Activated gamma-delta T cell (primary cell): ENCODE measurements at regions not wholly inside any gene's neighbourhood (a gene's known extent, or its start where the extent isn't known, plus 50 kb on each side); places are given as distances from the start of the nearest gene placed in this dataset.
"Not testable (repeated sequence)": the region's sequence is repeated elsewhere in the genome, so short reads cannot be mapped to it uniquely, and the experiment has no call there.

Source experiments
- DNase-seq: peaks from one replicate; lab custom pipeline; 2025; lab: John Stamatoyannopoulos, UW

DNA sequence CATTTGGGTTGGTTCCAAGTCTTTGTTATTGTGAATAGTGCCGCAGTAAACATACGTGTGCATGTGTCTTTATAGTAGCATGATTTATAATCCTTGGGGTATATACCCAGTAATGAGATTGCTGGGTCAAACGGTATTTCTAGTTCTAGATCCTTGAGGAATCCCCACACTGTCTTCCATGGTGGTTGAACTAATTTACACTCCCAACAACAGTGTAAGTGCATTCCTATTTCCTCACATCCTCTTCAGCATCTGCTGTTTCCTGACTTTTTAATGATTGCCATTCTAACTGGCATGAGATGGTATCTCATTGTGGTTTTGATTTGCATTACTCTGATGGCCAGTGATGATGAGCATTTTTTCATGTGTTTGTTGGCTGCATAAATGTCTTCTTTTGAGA is 580.3 kb upstream of the CLINT1 start:
- not testable (repeated sequence) for DNase-seq

DNA sequence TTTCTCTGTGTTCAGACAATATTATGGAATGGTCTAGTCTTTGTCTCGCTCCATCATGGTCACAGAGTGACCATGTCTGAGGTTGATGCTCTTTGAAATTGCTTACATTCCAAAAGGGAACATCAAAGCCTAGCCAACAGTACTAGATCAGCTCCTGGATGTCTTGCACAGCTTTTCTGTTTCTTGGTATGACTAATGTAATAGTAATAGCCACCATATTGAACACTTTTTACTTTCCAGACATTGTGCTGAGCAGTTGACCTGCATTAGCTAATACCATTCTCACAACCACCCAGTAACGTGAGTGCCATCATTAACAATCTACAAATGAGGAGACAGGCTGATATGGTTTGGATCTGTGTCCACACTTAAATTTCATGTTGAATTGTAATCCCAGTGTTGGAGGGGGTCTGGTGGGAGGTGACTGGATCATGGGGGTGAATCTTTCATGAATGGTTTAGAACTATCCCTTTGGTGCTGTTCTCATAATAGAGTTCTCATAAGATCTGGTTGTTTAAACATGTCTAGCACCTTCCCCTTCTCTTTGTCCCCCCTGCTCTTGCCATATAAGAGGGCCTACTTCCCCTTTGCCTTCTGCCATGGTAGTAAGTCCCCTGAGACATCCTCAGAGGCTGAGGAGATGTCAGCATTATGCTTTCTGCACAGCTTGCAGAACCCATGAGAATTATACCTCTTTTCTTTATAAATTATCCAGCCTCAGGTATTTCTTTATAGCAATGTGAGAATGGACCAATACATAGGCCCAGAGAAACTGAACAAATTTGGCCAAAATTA is 577.5 kb upstream of the CLINT1 start:
- no peak for DNase-seq

DNA sequence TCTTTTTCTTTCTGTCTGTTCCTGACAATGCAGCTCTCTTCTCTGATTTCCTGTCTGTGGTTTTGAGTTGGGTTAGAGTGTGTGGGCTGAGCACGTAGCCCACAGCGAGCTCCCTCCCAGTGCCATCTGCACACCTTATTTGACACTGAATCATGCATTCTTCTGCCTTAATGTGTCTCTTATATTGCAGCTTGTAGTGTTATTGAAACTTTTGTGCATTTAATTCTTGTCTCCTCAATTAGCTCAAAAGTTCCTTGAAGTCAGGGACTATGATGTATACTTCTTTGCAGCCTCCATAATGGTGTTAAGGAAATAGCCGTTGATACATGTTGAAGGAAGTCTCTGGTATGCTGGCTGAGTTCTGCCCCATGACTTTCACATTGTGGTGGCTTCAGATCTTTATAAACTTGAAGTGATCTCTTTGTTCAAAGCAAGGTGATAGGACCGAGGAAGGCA is 576.2 kb upstream of the CLINT1 start:
- no peak for DNase-seq

DNA sequence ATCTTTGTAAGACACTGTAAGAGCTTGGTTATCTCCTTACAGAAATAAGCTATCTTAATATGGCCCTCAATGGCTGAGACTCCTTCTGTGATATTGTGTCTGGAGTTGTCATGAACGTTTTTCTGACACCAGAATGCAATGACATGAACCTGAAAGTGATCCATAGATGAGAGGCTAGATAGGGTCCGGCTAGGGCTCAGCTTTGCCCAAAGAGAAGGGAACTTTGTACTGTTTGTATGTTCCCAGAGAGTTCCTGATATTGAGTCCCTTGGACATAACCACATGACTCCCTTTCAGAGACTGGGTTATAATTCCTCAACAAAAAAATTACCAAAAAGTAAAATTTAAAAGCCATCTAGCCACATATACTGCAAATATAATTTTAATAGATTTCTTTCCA is 575.8 kb upstream of the CLINT1 start:
- no peak for DNase-seq

DNA sequence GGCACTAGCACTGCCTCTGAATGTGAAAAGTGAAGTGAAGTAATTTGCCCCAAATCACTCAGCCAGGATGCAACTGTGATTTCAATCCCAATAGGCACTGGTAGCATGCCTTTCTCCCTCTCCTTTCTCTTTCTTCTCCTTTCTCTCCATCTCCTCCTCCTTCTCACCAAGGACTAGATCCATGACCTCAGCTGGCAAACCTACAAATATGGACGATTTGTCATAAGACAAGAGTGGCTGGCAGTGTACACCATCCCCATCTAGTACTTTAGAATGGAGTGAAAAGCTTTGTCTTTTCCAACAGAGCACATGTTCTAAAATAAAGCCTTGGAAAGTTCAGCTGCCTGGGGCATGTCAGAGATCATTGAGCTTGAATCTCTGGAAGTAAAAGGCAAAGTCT is 574.7 kb upstream of the CLINT1 start:
- DNase-seq: no peak

DNA sequence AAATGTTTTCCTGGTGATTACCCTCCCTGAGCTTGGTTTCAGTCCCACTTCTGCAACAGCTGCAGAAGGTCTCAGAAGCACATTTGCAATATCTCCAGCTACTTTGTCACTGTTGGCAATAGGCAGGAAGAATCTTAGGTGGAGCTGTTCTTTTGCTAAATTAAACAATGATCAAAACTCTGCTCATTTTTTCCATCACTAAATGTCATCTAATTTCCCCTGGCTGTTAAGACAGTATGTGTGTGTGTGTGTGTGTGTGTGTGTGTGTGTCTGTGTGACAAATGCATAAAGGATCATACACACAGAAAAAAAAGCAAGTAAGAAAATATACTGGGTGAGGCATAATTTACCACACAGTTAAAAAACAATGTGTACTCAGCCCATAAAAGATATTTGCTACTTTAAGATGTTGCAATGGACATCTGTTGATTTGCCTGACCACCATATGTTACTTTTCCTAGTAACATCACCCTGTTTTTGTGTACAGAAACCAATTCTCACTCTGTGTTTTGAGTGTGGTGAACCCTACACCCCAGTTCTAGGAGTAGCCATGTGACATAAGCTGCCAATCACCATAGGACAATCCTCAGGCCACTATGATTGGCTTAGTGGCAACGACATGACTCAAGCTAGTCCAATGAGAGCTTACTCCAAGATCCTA is 572.6 kb upstream of the CLINT1 start:
- no peak for DNase-seq

DNA sequence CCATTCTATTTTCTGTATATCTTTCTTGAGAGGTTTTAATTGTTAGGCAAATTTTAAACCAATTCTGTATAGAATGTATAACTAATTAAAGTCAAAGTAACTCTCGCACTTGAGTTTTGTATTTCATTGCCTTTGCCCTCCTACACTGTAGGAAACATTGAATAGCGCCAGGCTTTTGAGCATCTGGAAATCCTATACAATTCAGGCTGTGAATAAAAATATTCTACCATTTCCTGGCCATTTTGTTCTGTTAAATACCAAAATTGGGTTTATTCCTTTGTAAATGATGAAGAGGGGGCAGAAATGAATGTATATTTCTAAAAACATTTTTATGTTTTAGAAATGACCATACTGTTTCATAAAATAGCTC is 571.8 kb upstream of the CLINT1 start:
- no peak for DNase-seq

DNA sequence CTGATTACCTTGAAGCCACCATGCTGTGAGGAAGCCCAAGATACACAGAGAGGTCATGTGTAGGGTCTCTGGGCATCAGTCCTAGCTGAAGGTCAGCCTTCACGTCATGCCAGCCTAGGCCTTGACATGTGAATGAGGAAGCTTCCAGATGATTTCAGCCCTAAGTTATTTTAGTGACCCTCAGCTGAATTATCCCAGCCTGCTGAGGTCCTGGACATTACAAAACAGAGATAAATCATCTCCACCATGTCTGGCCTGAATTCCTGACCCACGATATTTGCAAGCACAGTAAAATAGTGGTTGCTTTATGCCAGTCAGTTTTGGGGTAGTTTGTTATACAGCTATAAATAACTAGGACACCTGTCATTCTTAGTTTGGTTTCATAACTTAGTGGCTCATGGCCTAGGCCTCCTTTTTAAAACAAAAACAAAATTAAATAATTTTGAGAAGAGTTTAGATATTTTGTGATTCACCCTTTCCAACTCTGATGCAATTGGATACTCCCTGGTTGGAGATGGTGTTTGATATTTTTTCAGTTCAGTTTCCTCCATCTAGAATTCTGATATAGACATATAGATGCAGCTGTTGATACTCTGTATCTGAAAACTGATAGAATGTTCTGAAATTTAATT is 571.3 kb upstream of the CLINT1 start:
- no peak for DNase-seq

DNA sequence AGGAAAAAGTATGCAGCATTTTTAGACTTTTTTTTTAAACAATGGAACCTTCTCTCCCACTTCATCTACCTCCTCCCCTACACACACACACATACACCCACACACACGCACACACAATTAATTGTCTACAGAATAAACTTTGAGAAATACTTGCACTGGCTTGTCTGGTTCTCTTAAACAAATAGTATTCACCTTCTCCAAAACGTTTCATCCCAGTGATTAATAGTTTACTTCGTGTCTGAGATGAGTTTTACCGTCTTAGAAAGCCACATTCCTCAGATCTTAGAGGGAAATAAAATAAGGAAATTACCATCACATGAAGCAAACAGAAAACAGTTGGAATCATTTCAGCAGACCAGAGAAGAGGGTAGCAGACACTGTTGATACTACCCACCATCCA is 570.6 kb upstream of the CLINT1 start:
- no peak for DNase-seq

DNA sequence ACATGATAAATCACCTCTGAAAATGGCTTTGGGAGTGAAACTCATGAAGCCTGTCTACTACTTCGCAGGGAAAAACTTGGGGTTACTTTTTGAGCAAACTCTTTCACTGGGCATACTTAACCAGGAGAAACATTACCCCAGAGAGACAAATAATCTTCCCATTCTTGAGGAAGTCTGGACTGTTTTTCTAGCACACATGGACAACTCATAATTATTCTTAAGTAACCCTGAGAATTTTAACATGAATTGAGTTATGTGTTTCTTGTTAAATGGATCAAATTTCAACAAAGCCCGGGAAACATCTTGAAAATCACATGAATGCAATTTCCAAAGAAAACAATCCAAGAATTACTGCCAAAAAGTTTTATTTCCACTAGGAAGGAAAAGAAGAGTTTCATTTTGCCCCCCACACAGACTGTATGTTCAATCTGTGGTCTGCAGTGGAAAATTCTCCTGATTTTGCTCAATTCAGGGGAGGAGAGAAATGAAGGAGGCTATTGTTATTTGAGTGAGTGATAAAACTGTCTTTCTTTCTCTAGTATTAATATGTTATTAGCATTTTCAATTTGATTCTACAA is 564.8 kb upstream of the CLINT1 start:
- no peak for DNase-seq

DNA sequence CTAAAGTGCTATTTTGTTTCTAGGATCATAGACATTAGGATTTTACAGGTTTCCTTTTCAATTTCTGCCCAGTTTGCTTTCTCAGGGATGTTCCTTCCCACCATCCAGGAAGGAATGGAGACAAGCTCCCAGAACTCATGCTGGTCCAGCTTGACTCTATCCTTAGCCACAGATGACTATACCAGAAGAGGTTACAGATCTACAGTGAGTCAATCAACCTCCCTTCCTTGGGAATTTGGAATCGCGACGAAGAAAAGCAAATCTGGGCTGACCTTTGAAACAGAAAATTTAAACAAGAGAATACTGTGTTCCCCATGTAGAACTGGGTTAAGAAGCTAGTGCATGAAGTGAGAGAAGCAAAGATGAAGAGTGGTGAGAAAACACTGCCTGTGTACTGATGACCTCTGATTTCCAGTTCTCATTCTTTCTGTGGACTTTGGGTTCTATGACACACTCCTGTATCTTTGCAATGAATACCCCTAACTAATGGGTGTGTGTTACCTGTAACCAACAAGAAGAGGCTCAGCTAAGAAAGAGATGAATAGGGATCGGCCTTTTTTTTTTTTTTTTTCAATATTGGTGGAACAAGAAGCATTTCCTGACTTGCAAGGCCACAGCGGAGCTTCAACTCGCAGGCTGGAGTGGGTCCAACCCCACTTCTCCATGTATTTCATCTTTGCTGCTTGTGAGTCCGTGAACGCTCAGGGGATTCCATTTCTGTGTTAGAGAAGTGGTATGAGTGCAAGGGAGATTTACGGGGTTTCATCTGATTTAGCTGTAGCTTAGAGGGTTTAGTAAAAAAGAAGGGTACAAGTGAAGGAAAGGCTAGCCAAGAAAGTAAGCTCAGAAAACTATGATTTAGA is 563.9 kb upstream of the CLINT1 start:
- DNase-seq: no peak

DNA sequence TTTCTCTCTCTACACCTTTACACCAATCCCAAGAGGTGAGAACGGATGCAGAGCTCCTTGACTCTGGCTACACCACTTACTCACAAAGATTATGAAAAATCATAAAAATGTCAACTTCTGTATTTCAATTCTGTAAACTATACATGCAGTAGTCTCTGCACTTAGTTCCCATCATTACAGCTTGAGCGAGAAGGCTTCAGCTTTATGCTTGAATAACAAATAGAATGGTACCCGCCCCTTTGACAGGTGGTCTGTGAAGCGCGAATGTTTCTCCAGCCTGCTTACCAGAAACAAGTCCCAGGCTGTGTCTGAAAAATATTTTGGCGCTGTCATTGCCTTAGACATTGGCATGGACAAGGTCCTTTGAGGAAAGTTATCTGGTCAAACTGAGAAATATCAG is 562.4 kb upstream of the CLINT1 start:
- no peak for DNase-seq

DNA sequence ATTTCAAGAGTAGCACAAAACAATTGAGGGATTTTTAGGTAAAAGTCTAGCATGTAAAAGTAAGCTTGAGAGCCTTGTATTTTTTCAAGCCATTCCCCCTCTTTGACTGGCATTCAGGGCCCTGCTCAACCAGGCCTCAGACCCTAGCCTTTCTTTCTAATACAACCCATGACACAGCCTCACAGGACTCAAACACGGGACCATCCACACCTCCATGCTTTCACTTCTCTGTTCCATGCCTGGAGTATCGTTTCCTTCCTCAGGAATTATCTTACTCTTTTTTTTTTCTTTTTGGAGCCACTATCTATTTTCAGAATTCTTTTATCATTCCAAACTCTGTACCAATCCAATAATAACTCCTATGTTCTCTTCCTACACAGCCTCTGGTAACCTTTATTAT is 560.2 kb upstream of the CLINT1 start:
- DNase-seq: no peak

DNA sequence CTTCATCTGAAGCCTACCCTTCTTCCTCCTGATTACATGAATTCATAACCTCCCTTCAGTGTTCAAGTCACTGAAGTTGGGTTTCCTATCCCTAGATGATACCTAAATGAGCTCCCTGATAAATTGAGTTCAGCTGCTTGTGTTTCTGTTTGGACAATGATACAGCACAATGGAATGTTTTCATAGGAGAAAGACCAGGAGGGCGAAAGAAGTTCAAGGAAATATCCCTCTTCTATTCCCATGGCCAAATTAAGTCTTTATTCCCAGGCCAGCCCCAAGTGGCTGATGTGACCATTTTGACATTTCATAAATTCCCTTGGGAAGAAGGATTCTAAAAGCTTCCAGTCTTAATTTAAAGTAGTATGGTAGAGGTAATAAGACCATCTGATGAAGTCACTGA is 555.8 kb upstream of the CLINT1 start:
- DNase-seq: no peak

DNA sequence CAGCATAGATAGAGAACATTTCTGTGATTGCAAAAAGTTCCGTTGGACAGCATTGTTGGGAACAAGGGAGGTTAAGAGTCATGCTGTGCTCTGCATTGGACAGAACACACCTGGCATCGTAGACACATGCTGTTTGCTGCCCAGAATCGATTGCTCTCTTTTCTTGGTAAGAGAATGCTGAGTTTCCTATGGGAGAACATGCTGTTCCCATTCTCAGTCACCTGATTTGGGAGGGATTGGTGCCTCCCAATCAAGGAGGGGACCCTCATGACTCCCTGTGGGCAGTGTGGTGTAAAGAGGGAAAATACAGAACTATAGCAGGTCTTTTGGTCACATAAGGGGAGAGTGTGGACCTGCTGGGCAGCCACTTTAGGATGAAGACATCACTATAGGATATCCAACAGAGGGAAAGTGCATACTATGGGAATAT is 555.4 kb upstream of the CLINT1 start:
- no peak for DNase-seq

DNA sequence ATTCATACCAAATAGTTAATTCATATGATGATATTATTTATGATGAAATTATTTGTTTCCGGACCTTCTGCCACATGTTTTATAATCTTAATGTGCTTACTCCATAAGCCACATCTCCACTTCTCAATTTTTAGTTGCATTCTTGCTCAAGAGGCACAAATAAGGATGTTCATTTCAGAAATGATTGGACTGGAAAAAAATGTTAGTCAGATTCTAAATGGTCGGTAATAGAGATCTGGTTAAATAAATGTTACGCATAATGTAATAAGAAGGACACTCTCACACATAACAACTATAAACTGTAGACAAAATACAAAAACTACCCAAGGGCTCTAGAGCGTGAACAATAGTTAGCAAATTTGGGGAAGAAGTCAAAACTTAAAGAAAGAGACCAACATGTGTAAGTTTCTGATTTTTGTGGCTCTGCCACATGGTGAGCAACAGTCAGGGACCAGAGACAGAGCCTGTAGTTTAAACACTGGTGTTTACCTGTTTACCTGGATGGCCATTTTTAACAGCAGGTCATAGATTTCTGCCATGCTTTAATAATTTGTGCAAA is 554.3 kb upstream of the CLINT1 start:
- no peak for DNase-seq

DNA sequence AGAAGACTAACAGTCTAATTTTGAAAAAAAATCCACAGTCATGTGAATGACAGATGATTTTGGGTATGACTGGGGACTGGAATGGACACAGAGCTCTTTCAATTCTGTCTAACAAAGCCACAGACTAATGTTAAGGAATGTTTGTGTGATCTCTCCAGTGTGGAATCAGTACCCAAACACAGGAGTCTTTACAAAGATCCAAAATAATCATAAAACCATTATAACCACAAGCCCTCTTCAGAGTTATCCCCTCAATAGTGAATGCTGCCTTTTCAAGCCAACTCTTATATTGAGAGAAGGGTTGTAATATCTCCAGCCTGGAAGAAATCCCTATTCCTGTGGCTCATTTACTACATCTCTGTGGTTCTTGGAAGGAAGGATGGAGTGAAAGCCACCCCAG is 552.0 kb upstream of the CLINT1 start:
- no peak for DNase-seq

DNA sequence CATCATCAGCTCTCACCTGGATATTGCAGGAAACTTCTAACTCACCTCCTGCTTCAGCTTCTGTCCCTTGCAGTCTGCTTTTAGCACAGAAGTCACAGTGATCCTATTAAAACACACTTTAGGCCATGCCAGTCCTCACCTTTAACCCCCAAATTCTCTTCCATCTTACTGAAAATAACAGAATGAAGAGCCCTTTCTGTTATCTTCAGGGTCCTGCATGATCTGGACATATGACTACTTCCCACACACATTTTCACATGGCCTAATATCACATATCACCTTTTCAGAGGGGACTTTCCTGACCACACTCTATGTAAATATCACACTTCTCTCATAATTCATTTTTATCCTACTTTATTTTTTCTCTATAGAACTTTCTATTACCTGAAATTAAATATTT is 550.6 kb upstream of the CLINT1 start:
- DNase-seq: no peak

DNA sequence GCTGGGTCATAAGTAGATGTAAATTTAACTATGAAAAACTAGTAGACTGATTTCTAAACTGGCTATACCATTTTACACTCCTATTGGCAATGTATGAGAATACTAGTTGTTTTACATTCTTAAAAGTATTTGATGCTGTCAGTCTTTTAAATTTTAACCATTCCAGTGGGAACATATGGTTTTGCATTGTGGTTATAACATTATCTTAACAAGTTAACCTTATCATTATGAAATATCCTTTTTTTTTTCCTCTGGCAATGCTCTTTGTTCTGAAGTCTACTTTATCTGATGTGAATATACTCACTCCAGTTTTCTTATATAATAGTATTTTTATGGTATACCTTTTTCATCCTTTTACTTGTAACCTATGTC is 548.9 kb upstream of the CLINT1 start:
- no peak for DNase-seq

DNA sequence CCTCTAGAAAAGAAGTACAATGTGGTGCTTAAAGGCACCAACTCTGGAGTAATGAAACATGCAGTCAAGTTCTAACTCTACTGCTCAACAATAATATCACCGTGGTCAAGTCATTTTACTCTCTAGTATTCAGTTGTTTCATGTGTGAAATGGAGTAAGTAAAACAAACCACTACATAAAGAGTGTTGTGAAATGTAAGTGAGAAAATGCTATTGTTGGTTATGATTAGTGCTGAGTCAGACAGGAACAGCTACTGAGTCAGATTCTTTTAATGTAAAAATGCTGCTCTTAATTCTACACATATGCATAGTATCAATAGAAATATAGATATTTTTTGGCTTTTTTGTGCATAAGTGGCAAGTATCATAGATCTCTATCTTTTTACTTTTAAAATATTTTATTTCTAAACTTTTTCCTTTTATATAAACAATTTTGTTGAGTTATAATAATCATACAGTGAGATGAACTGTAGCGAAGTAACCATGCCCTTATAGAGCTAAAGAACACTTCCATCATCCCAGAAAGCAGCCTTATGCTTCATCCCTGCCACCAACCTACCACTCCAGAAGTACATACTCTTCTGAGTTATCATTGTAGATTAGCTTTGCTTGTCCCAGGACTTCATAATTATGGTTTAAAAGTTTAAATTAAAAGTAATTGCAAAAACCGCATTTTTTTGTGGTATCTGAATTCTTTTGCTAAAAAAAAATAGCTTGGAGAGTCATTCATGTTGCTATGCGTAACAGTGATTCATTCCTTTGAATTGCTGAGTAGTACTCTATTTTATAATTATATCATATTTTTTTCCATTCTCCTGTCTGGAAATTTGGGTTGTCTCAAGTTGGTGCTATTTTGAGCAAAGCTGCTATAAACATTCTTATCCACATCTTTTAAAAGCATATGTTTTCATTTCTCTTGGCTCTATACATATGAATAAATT is 548.2 kb upstream of the CLINT1 start:
- DNase-seq: no peak
